Upper lobe of left lung (tissue), 4 donors: ENCODE measurements at regions not wholly inside any gene's neighbourhood (a gene's known extent, or its start where the extent isn't known, plus 50 kb on each side); places are given as distances from the start of the nearest gene placed in this dataset.

Source experiments
- POLR2AphosphoS5 ChIP-seq, 2 donors: sonication (generic); formaldehyde crosslinking; IDR thresholded peaks; one replicate each; pipeline ENCODE4 v1.5.1; 2017; ENCODE audit warnings: antibody characterized with exemption in 2 of 2
- TF ChIP-seq, protein P1 (sequence below), 6 experiments: fragments of 450-650 bp in 4 of 6; fragments of 200-600 bp in 2 of 6; sonication (generic) in 2 of 6; IDR thresholded peaks; one replicate each; pipeline ENCODE4 v1.5.1; 2016 to 2019; ENCODE audit warnings: antibody characterized with exemption in 6 of 6

DNA sequence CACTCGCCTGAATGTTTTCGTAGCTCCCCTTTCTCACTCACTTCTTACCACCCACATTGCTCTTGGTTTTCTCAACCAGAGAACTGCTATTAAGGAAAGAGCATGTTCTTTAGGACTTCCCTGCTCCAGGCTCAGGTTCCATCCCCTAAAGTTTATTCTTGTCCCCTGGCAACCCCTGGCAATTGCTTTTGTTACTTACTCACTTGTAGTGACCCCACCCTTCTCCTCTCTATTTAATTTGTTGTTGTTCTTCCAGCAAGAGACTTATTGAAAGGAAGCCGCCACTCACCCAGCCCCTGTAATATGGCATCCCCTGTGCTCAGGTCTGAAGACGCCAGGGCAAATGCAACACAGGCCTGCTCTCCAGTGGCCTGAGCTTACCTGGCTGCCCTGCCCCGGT is 233.7 kb upstream of the SOX21 start:
- TF ChIP-seq, protein P1, sequence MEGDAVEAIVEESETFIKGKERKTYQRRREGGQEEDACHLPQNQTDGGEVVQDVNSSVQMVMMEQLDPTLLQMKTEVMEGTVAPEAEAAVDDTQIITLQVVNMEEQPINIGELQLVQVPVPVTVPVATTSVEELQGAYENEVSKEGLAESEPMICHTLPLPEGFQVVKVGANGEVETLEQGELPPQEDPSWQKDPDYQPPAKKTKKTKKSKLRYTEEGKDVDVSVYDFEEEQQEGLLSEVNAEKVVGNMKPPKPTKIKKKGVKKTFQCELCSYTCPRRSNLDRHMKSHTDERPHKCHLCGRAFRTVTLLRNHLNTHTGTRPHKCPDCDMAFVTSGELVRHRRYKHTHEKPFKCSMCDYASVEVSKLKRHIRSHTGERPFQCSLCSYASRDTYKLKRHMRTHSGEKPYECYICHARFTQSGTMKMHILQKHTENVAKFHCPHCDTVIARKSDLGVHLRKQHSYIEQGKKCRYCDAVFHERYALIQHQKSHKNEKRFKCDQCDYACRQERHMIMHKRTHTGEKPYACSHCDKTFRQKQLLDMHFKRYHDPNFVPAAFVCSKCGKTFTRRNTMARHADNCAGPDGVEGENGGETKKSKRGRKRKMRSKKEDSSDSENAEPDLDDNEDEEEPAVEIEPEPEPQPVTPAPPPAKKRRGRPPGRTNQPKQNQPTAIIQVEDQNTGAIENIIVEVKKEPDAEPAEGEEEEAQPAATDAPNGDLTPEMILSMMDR (IDR thresholded peaks at IDR 0.05), result no peak
- no peak for TF ChIP-seq POLR2AphosphoS5 (IDR thresholded peaks at IDR 0.05)
